Caco-2 (cell line): ENCODE measurements at regions not wholly inside any gene's neighbourhood (a gene's known extent, or its start where the extent isn't known, plus 50 kb on each side); places are given as distances from the start of the nearest gene placed in this dataset.

Source experiments
- BruUV-seq: library from RNA; stranded (reverse); fragments of 400-500 nt; replicated peaks from 2 replicates; lab custom pipeline; 2021; lab: Mats Ljungman, UMichigan
- CTCF ChIA-PET: fragments of 300-600 bp; sonication (Branson Sonifier 250); formaldehyde crosslinking; loops from one replicate; lab custom pipeline; 2022; ENCODE audit warnings: antibody characterized with exemption; lab: Charles Lee
- POLR2A ChIA-PET: fragments of 300-600 bp; sonication (Branson Sonifier 250); formaldehyde crosslinking; loops from one replicate; lab custom pipeline; 2022; ENCODE audit warnings: antibody characterized with exemption; lab: Charles Lee
- DNase-seq, 2 experiments: peaks; one replicate each; pipeline versions ENCODE4 v3.0.0 to v3.0.0-alpha.2; 2020 to 2022
- H3K27me3 ChIP-seq: replicated peaks from 2 replicates; pipeline ENCODE4 v1.6.0; 2011; ENCODE audit warnings: low read length; ENCODE audit not compliant: control insufficient read depth, insufficient read depth
- H3K36me3 ChIP-seq: 2 replicates; pipeline ENCODE4 v1.5.1; 2011; ENCODE audit warnings: low read length; ENCODE audit not compliant: control insufficient read depth, insufficient read depth
- H3K4me1 ChIP-seq: fragments of 250-450 bp; sonication (Bioruptor Pico); 2 replicates; pipeline ENCODE4 v1.5.1; 2020; ENCODE audit warnings: mild to moderate bottlenecking
- H3K4me3 ChIP-seq: 2 replicates; pipeline ENCODE4 v1.5.1; 2011; ENCODE audit warnings: low read depth, mild to moderate bottlenecking, control low read depth, low read length
- H3K9me3 ChIP-seq: fragments of 250-450 bp; sonication (Bioruptor Pico); 2 replicates; pipeline ENCODE4 v1.5.1; 2020; ENCODE audit warnings: mild to moderate bottlenecking, moderate library complexity
- H3K27ac Mint-ChIP-seq: one replicate; pipeline ENCODE4 v1.8.0; 2022; ENCODE audit warnings: mixed read lengths; ENCODE audit not compliant: unreplicated experiment
- H3K27me3 Mint-ChIP-seq: one replicate; pipeline ENCODE4 v1.8.0; 2022; ENCODE audit warnings: mixed read lengths; ENCODE audit not compliant: insufficient read depth, unreplicated experiment
- H3K36me3 Mint-ChIP-seq: one replicate; pipeline ENCODE4 v1.8.0; 2022; ENCODE audit warnings: mild to moderate bottlenecking, mixed read lengths; ENCODE audit not compliant: insufficient read depth, unreplicated experiment
- H3K4me1 Mint-ChIP-seq: one replicate; pipeline ENCODE4 v1.8.0; 2022; ENCODE audit warnings: low read depth, mixed read lengths; ENCODE audit not compliant: unreplicated experiment
- H3K4me3 Mint-ChIP-seq: one replicate; pipeline ENCODE4 v1.8.0; 2022; ENCODE audit warnings: mild to moderate bottlenecking, moderate library complexity, mixed read lengths; ENCODE audit not compliant: unreplicated experiment
- H3K9me3 Mint-ChIP-seq: one replicate; pipeline ENCODE4 v1.8.0; 2022; ENCODE audit warnings: mixed read lengths; ENCODE audit not compliant: unreplicated experiment
- intact Hi-C: fragments of 100-400 bp; cut with micrococcal nuclease; formaldehyde crosslinking; loops from one replicate; pipeline ENCODE4 v1.10.0; 2022; ENCODE audit not compliant: unreplicated experiment
- TF ChIP-seq, protein P1 (sequence below), 2 experiments: fragments of 200-600 bp in 1 of 2; IDR thresholded peaks; 1 replicate in 1 of 2; 2 replicates in 1 of 2; pipeline versions ENCODE4 v1.5.1 to v1.8.0; 2011 to 2022; ENCODE audit warnings: antibody characterized with exemption in 1 of 2, control low read depth in 1 of 2, inconsistent platforms in 1 of 2, low read depth in 1 of 2, low read length in 1 of 2, mild to moderate bottlenecking in 1 of 2, moderate library complexity in 1 of 2; ENCODE audit not compliant: insufficient read depth in 1 of 2, severe bottlenecking in 1 of 2, unreplicated experiment in 1 of 2

DNA sequence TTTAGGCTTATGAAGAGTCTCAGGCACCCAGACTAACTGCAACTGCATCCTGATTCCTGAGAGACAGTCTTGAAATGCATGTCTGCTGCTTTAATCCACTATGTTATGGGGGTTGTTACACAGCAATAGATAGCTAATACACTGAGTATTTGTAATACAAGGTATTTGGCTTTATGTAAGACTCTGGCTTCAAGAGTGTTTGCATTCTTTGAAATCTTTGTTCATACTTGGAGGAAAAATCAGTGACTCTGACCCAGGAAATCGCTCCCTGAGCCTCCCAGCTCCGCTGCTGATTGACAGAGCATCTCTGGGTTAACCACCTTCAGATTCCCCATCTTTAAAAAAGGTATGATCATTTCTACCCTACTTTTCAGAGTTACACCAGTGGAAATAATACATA is 133.9 kb downstream of the MTPAP start:
- POLR2A ChIA-PET, result no interaction called here
- no peak overlapping the region for H3K27ac Mint-ChIP-seq
- no peaks in the 10 kb centered on the region for H3K9me3 ChIP-seq

GRCh38 chr10:30210296-30210695 is 138.8 kb downstream of the MTPAP start:
- peaks cover 17% of the 10 kb centered on the region for H3K9me3 Mint-ChIP-seq
- Histone ChIP-seq H3K4me1 (peaks cover 8% of the 10 kb centered on the region; the same call in 1 of the 2 replicates), H3K4me3 (no peak overlapping the region), H3K27me3 (no peaks in the 10 kb centered on the region), H3K9me3 (no peaks in the 10 kb centered on the region), H3K36me3 (no peaks in the 10 kb centered on the region)
- H3K4me3 Mint-ChIP-seq, result no peak overlapping the region
- ChIA-PET CTCF (no interaction called here), POLR2A (no interaction called here)
- BruUV-seq, result no TSS peak
- TF ChIP-seq, protein P1, sequence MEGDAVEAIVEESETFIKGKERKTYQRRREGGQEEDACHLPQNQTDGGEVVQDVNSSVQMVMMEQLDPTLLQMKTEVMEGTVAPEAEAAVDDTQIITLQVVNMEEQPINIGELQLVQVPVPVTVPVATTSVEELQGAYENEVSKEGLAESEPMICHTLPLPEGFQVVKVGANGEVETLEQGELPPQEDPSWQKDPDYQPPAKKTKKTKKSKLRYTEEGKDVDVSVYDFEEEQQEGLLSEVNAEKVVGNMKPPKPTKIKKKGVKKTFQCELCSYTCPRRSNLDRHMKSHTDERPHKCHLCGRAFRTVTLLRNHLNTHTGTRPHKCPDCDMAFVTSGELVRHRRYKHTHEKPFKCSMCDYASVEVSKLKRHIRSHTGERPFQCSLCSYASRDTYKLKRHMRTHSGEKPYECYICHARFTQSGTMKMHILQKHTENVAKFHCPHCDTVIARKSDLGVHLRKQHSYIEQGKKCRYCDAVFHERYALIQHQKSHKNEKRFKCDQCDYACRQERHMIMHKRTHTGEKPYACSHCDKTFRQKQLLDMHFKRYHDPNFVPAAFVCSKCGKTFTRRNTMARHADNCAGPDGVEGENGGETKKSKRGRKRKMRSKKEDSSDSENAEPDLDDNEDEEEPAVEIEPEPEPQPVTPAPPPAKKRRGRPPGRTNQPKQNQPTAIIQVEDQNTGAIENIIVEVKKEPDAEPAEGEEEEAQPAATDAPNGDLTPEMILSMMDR (IDR thresholded peaks at IDR 0.05; ENCODE audit: insufficient read depth in 1 of 2, low read depth in 1 of 2, low read length in 1 of 2, severe bottlenecking in 1 of 2, unreplicated experiment in 1 of 2), result no peak
- intact Hi-C loops, result no loop called here
- DNase-seq, result no peak
- H3K27ac Mint-ChIP-seq, result no peak overlapping the region
- H3K27me3 Mint-ChIP-seq, result no peaks in the 10 kb centered on the region
- H3K4me1 Mint-ChIP-seq, result peaks cover 12% of the 10 kb centered on the region
- no peaks in the 10 kb centered on the region for H3K36me3 Mint-ChIP-seq

More for the DNA sequence above, 133.9 kb downstream of the MTPAP start:
- H3K4me3 Mint-ChIP-seq, result no peak overlapping the region
- no peaks in the 10 kb centered on the region for H3K36me3 ChIP-seq
- no peak for DNase-seq
- H3K4me1 Mint-ChIP-seq, result peaks cover 9% of the 10 kb centered on the region
- peaks cover 4% of the 10 kb centered on the region; the same call in 1 of the 2 replicates for H3K4me1 ChIP-seq
- H3K36me3 Mint-ChIP-seq, result peaks cover 4% of the 10 kb centered on the region
- intact Hi-C loops, result no loop called here
- no peaks in the 10 kb centered on the region for H3K9me3 Mint-ChIP-seq
- no TSS peak for BruUV-seq
- CTCF ChIA-PET, result interaction anchor here (0.6 kb wide), 1 partner anchor 145 kb away, joined by 4 read pairs; no protein-coding TSS in a partner anchor
- TF ChIP-seq, protein P1 (IDR thresholded peaks at IDR 0.05; ENCODE audit: insufficient read depth in 1 of 2, low read depth in 1 of 2, low read length in 1 of 2, severe bottlenecking in 1 of 2, unreplicated experiment in 1 of 2), result no peak
- no peaks in the 10 kb centered on the region for H3K27me3 Mint-ChIP-seq
- no peaks in the 10 kb centered on the region for H3K27me3 ChIP-seq
- H3K4me3 ChIP-seq, result no peak overlapping the region

DNA sequence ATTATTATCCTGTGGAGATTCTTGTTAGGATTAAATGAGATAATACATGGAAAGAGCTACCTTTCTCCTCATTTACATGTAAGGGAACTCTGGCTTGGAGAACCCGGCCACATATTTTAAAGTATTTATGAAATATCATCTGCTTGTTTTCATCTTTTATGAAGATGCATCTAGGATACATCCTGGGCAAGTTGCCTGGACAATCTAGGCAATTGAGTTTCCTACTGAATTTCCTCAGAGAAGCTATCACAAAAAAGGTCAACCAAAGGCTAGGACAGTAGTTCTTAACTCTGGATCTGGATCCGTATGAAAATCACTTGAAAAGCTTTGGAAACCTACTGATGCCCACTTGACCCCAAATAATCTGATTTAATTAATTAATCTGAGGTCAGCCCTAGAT is 140.7 kb downstream of the MTPAP start:
- POLR2A ChIA-PET, result no interaction called here
- CTCF ChIA-PET, result interaction anchor here (0.5 to 1.1 kb wide), 2 partner anchors 151 to 875 kb away, joined by 4 read pairs; no protein-coding TSS in a partner anchor
- no TSS peak for BruUV-seq

More for the DNA sequence above, 140.7 kb downstream of the MTPAP start:
- Histone ChIP-seq H3K4me3 (no peak overlapping the region), H3K27me3 (no peaks in the 10 kb centered on the region), H3K4me1 (peaks cover 8% of the 10 kb centered on the region; the same call in 1 of the 2 replicates), H3K36me3 (no peaks in the 10 kb centered on the region), H3K9me3 (peaks cover 11% of the 10 kb centered on the region; the same call in 1 of the 2 replicates)
- Mint-ChIP-seq H3K9me3 (peaks cover 23% of the 10 kb centered on the region), H3K27ac (no peak overlapping the region), H3K4me3 (no peak overlapping the region), H3K4me1 (peaks cover 12% of the 10 kb centered on the region), H3K27me3 (no peaks in the 10 kb centered on the region), H3K36me3 (no peaks in the 10 kb centered on the region)
- intact Hi-C loops, result no loop called here
- no peak for DNase-seq
- TF ChIP-seq, protein P1 (IDR thresholded peaks at IDR 0.05; ENCODE audit: insufficient read depth in 1 of 2, low read depth in 1 of 2, low read length in 1 of 2, severe bottlenecking in 1 of 2, unreplicated experiment in 1 of 2), result no peak
